GM19328 (cell line): ENCODE measurements at regions not wholly inside any gene's neighbourhood (a gene's known extent, or its start where the extent isn't known, plus 50 kb on each side); places are given as distances from the start of the nearest gene placed in this dataset.
A peak's percentile ranks its signal among the peaks of the same experiment; 100 is the strongest.
"Not testable (repeated sequence)": the region's sequence is repeated elsewhere in the genome, so short reads cannot be mapped to it uniquely, and the experiment has no call there.

Experiments used
- ATAC-seq: cut with Tn5 transposase; IDR thresholded peaks from one replicate; pipeline ENCODE4 v1.9.1; 2021; ENCODE audit warnings: mild to moderate bottlenecking, moderate library complexity; ENCODE audit not compliant: unreplicated experiment

DNA sequence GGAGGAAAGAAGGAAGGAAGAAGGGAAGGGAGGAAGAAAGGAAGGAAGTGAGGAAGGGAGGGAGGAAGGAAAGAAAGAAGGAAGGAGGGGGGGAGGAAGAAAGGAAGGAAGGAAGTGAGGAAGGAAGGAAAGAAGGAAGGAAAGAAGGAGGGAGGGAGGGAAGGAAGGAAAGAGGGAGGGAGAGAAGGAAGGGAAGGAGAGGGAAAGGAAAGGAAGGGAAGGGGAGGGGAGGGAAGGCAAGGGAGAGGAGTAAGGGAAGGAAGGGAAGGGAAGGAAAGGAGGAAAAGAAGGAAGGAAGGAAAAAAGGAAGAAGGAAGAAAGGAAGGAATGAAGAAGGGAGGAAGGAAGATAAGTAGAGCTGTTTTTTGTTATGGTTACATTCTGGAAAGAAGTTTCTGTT is 141.2 kb downstream of the LRRC3B start:
- no peak for ATAC-seq

DNA sequence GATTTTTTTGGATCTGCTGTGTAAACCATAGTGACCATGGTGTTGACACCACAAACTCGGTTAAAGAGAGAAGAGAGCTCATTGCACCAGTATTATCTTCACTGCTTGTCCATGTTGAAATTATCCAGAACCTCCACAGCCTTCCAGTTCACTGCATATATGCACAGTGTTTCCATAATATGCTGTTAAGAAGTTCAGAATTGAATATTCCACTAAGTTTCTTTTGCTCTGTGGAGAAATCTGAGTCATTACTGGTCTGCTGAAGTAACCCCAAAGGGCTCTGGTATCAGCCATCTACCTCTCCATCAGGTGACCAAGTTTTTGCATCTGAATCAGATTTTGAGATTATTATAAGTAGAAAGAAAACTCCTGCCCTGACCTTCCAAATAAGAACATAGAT is 143.5 kb downstream of the LRRC3B start:
- ATAC-seq, result no peak

DNA sequence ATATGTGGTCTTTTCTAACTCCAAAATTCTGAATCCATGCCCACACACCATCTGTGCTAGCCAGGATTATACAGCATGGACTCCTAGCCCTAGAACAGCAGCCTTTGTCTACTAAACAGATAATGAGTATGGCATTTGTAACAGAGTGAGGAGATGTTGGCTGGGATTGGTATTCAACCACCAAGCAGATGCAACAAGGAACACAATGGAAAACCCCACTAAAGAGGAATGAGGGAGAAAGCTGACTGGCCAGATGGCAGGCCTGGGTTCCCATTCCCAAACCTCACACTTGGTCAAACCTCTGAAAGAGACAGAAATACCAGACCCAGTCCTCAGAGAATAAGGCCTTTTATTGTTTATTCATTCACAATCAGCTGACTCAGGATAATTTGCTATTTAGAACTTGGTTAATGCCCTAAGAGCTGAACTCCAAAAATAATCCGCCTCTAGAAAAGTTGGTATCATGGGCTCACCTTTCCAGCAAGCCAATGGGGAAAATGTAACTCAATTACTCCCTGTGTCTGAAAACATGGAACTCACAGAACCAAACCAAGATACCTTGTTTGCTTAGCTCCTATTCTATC is 145.6 kb downstream of the LRRC3B start:
- no peak for ATAC-seq

DNA sequence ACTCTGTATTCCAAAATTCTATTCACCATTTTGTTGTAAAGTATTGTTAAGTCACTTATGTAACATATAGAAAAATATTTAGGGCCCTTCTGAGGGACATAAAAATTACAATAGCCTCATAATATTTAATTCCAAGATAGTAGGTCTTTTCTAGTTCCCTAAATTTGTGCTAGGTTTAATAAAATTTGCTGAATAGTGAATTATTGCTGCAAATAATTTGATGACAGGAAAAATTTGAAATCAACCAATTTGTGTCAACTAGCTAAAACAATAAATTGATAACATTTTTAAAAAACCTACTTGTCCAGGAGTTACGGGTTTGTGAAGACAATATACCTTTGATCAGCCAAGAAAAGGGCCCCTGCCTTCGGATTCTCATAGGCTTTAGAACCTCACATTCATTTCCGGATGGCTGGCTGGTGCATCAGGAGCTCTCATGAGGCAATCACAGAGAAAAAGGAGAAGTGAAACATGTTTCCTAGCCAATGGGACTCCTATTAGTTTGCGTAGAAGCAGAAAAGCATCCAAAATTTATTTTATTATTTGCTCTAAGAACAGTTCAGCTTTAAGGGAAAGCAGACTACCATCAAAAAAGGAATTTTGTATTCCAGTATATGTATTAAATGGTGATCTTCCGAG is 177.2 kb downstream of the LRRC3B start:
- no peak for ATAC-seq

DNA sequence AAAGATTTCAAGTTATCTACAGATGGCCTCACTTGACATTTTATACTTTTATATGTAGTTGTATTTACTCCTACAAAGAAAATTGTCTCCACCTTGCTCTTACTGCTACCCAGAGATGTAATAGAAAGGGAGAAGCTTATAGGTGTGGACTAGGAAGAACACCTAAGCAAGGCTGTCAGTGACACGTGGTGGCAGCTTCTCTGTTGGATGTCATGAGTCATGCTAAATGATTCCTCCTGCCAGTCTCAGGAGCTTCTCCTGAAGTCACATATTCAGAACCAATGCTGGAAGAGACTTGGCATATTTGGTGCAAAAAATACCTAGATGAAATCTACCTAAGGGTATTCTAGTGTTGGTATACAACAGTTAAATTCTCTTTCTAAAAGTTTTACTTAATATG is 184.7 kb downstream of the LRRC3B start:
- ATAC-seq, result no peak

DNA sequence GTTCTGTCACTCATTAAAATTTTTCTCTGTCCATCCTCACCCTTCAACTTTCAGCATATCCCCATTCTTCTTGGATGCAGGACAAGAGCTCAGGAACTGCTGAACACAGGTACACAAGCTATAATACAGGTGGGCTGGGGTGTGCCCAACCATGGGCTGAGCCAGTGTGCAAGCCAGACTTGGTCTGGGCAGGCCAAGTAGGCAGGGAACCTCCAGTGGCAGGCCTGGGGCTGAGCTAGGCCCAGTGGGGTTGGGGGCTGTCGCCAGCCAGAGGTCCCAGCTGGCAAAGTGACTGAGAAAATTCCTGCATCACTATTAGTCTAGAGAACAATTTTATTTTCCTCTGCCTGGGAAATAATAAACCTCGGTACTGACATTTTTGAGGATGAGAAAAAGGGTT is 202.9 kb downstream of the LRRC3B start:
- no peak for ATAC-seq

DNA sequence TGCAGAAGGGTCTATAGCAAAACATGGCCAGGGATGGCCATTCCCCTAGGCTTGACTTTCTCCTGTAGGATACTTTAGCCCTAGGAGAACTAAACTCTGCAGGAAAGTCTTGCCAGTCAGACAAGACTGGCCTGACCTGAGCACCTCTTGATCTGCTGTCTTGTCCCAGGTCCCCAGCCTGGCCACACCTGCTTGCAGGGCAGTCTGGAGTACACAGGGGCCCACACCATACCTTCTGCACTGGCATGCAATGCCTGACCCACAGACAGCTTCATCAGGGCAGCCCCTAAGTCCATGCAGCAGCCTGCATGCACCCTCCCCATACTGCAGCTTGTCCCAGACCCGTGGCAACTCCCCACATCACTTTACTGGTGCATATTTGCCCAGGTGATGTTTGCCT is 204.6 kb downstream of the LRRC3B start:
- ATAC-seq, result no peak

DNA sequence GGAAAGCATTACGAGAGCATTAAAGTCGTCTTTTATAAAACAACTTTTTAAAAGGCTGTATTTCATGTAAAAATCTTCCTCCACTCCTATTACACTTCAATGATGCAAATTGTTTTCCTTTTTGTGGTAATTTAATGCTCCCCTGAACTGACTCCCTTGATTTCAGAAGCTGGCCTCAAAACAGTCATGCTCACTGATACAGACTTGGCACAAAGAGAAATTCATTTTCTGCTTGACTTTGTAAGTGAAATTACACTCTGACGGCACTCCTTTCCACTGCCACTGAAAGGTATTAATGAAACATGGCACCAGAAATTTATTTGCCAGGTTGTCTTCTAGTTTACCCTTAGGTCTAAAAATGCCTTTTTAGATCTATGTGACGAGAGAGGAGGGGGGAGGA is 215.5 kb downstream of the LRRC3B start:
- ATAC-seq, result no peak

DNA sequence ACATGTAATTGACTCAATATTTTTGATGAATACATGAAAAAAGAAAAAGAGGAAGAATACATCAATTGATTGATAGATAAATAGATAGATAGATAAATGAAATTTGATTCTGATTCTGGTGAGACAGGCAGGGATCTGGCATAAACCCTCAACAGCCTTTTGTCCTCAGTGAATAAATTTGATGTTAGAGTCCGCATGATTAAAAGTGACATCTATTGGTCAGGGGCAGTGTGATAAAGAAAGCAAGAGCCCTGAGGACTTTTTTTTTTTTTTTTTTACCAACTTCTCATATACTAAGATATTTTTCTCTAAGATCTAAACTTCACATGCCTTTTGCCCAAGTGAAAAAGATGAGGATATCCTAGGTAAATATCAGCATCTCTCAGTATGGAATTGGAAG is 216.4 kb downstream of the LRRC3B start:
- ATAC-seq, result no peak

DNA sequence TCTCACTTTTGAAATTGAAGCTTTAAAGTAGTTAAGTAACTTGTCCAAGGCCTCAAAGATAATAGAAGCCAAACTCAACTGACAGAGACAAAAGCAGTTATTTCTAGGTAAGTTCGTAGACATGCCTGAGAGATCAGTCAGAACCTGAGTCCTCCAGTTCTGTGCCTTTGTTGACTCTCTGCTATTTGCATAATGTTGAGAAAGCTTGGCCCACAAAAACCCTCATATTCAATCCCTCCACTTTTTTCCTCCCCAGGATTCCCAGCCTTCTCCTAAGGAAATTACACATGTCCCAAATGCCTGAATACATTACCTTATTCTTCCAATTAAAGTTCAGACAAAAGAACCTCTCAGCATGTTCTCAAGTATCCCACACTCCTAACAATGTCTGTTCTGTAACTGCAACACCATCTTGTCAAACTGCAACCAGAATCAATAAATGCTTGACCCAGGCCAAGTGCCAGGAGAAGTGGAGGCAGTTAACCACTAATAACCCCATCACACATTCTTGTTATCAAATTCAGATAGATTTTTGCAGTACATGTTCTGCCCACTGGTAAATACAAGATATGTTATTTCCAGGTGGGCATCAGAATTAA is 217.8 kb downstream of the LRRC3B start:
- ATAC-seq, result no peak

DNA sequence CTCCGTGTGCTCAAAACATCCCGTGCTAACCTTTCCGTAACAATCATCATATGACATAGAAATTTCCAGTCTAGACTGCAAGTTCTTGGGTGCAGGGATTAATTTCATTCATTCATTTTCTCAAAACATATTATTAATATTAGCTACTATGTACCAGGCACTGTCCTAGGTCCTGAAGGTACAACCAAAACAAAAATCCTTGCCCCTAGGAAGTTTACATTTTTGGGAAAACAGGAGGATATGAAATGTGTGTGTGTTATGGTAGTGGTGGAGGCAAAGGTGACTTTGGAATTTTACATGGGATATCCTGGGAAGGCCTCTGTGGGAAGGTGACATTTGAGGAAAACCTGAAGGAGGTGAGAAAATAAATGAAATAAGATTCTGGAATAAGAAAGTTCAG is 222.6 kb downstream of the LRRC3B start:
- no peak for ATAC-seq

DNA sequence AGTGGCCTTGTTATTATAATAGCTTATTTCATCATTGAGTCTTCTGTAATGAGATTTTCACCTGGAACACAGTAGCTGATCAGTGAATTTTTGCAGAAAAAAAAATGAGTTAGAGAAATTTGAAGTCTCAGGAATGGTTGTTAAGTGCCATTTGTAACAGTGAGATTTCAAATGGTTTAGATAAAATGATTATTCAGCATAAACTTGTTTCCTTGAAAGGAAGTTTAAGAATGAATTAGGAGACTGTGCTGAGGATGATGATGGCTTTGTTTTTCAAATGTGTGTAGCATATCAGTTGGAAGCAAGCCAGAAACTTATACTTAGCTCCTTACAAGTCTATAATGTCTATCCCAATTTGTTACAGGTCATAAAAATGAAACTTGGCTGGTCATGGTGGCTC is 225.1 kb downstream of the LRRC3B start:
- ATAC-seq, result no peak

DNA sequence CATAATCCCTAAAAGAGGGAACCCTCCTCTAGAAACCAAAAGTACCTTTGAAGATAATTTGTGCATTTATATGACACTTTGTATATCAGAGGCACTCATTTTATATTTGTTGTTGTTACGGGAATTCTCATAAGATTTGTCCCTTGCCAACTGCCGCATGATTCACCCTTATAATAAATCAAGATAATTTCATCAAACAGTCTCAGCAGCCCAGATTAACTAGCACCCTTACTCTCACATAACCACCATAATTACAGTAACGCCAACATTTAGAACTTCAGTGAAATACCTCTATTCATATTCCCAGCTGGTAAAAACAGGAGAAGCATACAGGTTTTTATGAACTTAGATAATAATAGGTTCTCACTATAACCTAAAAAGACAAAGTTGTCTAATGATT is 271.9 kb downstream of the LRRC3B start:
- ATAC-seq, result no peak

DNA sequence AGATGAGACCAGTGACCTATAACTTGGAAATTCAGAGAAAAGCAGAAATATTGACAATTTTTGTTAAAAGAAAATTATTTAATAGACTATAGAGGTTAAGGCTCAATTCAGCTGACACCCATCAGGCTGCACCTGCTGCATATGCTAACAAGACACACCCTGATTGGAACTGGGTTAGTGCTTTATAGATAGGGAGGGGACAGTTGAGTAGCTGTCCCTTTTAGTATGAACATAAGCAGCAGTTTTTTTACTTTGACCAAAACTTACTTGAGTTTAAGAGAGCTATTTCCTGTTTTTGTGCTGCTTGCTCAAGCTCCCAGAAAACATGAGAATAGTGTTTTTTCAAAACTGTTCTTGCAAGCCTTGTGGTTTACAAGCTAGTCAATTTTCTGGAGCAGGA is 292.6 kb downstream of the LRRC3B start:
- no peak for ATAC-seq

DNA sequence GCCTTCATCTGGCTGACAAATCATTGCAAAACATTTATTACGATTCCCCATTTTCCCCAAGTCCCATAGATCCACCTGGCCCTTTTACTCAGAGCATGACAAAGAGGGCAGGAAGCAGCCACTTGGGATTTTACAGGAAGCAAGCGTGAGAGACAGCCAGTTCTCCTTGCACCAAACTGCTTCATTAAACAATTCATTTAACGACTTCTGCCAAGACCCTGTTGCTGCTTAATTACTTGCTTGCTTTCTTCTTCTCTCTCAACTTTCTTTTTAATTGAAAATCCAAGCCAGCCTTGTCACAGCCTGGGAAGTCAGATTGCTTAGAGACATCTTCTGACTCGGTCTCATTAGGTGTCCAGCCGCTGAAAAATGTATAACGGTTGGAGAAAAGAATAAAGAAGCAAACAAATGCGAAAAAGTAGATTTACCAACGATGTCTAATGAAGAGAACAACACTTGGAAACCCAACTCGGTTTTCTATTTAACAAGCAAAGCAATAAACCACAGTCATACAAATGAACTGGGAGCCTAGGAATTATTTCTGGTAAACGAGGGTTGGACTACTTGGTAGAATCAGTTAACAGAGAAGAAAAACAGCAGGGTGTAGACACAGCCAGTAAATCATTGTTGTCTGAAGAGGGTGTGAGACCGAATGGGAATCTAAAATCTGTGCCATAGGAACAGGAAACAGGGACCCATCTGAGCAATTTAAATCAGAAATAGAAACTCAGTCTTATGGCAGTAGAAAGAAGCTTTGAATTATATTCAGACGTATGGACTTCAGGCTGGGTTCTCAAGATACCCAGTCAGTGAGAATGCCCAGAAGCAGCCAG is 298.3 kb downstream of the LRRC3B start:
- no peak for ATAC-seq

DNA sequence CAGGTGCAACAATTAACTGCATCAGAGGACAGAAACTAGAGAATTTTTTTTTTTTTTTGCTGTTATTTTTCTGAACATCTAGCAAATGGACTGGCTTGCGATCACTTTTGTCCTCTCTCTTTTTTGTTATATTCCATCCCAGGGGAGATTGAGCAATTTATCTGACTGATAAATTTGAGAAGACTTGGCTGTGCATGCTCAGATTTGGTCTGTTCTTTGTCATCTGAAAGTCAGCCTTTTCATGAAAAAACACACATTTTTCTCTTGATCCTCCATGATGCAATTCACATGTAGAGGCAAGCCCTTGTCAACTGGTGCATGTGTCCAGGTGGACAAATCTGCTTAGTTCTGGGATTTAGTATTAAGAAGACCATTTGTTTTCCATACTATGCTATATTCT is 309.3 kb downstream of the LRRC3B start:
- ATAC-seq, result no peak

DNA sequence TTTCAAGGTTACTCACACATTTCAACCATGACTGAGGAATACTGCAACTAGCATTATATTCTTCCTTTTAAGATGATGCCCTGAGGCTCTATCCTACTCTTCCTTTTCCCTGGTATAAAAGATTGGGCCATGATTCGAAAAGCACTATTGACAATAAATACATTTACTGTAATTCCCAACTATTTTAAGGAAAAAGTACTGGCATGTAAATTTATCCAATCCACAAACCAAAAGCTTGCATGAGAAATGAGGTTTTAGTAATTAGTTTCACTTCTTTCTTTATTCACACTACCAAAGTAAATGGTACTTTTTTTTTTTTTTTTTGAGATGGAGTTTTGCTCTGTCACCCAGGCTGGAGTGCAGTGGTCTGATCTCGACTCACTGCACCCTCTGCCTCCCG is 310.2 kb downstream of the LRRC3B start:
- no peak for ATAC-seq

DNA sequence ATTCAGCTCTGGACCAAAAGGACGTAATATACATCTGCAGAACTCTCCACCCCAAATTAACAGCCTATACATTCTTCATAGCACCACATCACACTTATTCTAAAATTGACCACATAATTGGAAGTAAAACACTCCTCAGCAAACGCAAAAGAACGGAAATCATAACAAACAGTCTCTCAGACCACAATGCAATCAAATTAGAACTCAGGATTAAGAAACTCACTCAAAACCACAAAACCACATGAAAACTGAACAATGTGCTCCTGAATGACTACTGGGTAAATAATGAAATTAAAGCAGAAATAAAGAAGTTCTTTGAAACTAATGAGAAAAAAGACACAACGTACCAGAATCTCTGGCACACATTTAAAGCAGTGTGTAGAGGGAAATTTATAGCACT is 322.9 kb downstream of the LRRC3B start:
- not testable (repeated sequence) for ATAC-seq

DNA sequence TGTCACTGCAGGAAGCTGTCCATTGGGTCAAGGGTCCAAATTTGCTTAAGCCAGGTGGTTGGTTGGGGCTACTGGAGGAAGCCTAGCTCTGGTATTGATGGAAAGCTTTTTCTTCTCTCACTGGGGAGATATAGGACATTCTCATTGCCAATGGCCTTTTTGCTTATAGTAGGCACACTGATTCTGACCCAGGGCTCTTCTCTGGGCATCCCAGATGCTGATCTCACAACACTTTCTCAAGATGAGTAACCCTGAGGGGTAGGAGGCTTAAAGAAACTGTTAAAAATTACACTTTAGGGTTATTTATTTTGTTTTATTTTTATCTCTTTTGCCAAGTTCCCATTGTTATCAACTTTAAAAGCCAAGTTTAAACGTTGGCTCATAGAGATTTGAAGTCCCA is 337.8 kb downstream of the LRRC3B start:
- no peak for ATAC-seq

DNA sequence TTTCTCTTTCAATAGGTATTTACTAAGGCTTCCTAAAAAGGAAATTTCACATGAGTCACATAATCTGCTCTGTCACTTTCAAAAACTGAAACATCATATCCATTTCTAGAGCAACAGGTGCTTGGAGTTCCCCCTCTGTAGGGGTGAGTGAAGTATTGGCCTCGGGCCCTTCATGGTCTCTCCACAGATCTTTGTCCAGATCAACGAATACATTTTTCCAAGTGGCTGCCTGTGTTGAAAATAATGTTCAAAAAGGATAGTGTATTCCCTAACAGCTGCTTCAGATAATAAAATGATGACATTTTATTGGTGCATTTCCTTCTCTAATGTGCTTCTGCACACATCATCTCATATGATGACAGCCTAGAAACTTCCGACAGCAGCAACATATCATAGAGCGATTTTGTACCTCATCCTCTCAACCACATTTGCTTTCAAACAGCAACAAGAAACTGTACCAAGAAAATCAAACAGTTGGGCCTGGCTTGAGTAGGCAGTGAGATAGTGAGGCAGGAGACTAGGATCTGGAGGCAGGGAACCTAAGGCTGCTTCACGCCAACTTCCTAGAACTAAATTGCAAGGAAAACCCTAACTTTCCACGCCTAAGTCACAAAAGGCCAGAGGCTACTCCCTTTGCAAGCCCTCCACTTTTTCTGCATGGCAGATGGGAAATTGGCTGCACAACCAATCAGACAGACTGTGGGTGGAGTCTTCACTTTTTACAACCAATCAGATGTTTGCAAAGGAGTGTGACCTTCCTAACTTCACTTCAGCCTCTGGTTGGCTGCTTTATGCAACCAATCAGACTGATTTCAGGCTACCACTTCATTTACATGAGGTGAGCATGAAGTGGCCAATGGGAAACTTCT is 340.2 kb downstream of the LRRC3B start:
- peak; percentile 84 for ATAC-seq

DNA sequence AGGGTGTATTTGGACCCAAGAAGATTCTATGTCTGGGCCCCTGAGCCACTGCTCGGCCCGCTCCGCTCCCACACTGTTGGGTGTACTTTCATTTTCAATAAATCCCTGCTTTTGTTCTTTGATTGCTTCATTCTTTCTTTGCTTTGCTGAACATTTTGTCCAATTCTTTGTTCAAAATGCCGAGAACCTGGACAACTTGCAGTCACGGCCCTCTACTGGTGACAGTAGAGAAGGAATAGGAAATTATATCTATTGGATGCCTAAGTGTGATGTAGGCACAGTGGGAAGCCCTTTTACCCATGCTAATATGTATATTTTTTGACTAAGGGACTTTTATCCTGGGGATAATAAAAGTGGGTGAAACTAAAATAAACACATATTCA is 340.8 kb downstream of the LRRC3B start:
- ATAC-seq, result no peak
